Forelimb muscle (tissue), 1 donor: ENCODE measurements at regions not wholly inside any gene's neighbourhood (a gene's known extent, or its start where the extent isn't known, plus 50 kb on each side); places are given as distances from the start of the nearest gene placed in this dataset.
"Not testable (repeated sequence)": the region's sequence is repeated elsewhere in the genome, so short reads cannot be mapped to it uniquely, and the experiment has no call there.

ENCODE experiments used
- DNase-seq: peaks from one replicate; pipeline ENCODE4 v3.0.0-alpha.2; 2013; ENCODE audit warnings: low read depth

DNA sequence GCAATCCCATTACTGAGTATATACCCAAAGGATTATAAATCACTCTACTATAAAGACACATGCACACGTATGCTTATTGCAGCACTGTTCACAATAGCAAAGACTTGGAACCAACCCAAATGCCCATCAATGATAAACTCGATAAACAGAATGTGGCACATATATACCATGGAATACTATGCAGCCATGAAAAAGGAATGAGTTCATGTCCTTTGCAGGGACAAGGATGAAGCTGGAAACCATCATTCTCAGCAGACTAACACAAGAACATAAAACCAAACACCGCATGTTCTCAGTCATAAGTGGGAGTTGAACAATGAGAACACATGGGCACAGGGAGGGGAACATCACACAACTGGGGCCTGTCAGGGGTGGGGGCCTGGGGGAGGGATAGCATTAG lies 532.8 kb upstream of the AMOT start:
- DNase-seq: not testable (repeated sequence)

DNA sequence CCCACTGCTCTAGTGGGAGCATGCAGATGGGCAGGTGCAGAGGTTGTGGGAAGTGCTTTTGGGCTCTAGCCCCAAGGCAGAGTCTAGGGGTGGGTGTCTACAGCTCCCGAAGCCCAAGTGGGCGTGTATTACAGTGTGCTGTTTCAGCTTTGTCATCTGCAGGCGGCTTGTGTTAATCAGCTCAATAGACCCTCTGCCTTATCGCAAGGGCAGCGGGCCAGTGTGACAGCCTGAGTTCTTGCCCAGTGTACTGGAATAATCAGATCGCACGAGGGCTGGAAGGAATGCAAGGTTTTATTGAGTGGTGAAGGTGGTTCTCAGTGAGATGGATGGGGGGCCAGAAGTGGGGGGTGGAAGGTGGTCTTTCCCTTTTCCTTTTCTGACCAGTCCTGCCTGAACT lies 529.4 kb upstream of the AMOT start:
- DNase-seq: no peak

DNA sequence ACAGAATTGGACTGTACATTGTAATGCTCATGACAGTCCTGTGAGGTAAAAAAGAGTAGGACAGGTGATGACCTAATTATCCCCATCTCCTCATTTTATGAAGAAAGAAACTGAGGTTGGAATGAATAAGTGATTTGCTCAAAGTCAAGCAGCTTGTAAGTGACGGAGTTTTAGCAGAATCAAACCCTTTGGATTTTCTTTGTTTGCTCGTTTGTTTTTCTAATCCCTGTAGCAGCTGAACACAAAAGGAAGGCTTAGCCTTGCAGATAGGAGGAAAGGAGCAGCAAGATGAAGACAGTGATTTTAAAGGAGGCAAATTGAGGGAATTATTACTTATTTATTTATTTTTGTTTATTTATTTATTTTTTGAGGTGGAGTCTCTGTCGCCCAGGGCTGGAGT lies 528.4 kb upstream of the AMOT start:
- no peak for DNase-seq

DNA sequence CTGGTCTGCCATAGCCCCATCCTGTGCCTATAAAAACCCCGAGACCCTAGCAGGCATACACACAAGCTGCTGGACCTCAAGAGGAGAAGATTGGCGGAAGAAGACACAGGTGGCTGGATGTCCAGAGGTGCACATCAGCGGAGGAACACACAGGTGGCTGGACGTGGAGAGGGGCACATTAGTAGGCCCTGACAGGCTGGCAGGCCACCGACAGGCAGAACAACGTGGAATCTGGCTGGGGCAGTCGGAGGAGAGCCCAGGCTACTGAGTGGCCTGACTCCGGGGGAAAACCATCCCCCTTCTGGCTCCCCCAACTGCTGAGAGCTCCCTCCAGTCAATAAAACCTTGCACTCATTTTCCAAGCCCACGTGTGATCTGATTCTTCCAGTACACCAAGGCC lies 512.5 kb upstream of the AMOT start:
- no peak for DNase-seq

DNA sequence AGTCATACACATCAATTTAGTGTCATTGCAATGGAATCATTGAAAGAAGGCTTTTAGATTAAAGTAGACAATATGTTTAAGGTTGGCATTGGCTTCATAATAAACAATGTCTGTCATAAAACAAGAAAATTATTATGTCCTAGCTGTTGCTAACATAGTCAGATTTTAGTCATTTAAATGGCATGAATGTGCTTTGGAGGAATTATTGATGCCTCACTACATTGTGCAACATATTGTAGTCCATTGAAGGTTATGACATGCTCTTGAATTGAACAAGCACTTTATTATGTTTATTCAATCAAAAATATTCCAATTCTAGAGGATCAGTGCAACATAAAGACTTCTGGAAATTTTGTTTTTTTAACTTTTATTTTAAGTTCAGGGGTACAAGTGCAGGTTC lies 489.8 kb upstream of the AMOT start:
- no peak for DNase-seq

DNA sequence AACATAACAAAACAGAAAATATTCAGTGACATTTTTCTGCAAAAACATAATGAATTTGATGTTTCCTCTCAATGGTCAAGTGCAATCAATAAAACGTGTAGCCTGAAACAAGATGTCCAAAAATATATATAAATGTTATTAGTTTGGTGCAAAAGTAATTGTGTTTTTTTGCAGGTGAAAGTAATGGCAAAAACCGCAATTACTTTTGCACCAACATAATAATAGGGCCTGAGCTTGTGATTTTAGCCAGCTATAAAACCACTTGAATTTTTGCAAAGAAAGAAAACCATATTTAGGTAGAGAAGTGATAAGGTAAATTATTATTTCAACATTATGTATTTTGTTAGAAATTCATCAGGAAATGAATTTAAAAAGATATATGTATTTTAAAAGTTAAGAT lies 475.3 kb upstream of the AMOT start:
- no peak for DNase-seq

DNA sequence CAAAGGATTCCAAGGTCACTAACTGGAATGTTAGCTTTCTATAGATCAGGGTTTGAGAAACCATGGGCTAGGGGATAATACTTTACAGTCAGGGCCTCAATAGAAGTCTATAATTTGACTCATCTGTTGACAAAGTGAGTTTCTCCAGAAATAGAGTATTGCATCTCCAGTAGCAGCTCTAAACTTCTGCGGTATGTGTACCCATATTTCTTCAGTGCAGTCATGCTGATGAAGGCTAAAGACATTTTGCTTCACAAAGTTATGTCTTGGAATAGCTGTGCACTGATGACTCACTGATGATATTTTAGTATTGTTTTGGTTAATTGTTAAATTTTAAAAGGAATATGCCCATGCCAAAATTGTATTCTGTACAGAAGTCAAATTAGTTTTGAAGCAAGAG lies 464.9 kb upstream of the AMOT start:
- DNase-seq: no peak

DNA sequence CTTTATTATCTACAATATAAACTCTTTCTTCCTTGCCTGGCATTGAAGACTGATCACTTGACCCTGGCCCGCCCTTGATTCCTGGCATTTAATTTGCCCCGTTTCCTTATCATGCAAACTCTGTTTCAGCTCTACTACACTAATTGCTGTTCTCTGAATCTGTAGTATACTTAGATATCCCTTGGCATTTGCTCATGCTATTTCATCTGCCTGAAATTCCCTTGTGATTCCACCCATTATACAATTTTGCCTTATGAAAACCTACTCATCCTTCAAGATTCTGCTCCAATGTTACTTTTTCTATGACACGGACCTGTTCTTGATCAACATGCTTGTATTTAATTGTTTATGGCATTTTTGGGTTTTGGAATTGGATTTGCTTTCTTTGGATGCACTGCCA lies 459.9 kb upstream of the AMOT start:
- DNase-seq: no peak

DNA sequence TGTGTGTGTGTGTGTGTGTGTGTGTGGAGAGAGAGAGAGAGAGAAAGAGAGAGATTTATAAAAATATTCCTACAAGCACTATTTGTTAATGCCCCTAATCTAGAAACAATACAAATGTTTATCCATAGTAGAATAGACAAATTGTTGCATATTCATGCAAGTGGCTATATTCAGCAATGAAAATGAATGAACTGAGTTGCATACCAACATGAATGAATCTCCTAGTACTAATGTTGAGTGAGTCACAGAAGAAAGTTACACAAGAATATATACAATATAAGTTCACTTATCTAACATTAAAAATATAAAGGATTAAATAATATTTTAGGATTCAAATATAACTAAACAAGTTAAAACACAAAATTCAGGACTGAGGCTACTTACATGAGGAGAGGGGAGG lies 456.8 kb upstream of the AMOT start:
- no peak for DNase-seq

DNA sequence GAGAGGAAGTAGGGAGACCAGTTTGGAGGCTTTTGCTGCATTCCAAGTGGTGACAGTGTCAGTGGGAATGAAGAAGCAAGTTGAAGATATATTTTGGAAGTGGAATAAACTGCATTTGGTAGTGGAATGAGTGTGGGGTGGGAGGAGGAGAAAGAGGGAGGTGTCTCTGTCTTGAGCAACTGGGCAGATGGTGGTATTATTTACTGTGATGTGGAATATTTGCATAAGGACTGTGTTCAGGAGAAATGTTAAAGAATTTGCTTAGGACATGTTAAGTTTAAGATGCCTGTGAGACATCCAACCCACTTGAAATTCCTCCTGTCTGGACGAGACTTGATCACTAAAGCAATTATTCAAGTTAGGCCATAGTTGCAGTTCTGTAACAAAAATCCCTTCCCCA lies 448.9 kb upstream of the AMOT start:
- no peak for DNase-seq

DNA sequence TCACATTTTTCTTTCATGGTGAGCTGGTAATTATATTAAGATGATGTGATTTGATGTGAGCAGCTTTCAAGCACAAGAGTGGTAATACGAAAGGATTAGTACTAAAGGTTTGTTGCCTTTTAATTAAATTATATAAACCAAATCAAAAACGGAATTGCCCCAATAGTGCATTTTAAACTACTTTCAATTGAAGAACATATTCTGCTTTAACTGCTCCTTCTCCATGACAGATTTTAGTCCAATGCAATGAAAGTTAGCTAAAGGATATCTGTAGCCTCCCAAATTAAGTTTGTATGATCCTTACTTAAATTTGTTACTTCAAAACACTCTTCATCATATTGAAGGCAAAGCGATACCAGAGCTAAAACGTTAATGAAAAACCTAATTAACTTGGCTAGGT lies 447.1 kb upstream of the AMOT start:
- no peak for DNase-seq

DNA sequence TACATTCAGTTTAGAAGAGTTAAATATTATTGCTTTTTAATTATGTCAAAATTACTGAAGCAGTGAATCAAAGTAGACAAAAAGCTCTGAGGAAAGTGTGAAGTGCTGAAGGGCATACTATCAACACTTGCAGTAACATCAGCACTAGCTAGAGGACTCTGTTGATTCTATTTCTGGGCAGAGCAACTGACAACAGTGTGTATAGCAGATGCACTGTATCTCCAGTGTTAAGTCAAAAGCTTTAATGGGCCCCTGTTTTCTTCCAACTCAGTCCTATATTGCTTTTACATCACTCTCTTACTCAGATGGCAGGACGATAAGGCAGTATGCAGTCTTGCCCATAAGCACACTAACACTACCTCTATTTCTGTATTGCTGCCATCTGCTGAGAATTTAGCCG lies 435.2 kb upstream of the AMOT start:
- DNase-seq: no peak

DNA sequence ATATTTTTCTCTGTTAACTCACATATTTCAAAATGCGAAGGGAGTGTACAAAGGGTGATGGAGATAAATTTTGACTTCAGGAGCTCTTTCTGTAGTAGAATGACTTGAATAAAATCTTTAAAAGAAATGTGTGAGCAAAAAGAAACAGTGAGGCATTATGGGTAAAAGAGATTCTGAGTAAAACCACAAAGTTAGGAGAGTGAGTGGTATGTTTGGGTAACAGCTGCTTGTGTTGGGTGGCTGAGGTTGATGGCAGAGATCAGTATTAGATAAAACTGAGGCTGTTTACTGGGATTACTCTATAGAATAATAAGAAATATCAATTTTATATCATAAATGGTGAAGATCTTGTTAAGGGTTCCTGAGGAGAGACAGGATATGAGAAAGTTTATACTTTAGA lies 434.2 kb upstream of the AMOT start:
- no peak for DNase-seq

DNA sequence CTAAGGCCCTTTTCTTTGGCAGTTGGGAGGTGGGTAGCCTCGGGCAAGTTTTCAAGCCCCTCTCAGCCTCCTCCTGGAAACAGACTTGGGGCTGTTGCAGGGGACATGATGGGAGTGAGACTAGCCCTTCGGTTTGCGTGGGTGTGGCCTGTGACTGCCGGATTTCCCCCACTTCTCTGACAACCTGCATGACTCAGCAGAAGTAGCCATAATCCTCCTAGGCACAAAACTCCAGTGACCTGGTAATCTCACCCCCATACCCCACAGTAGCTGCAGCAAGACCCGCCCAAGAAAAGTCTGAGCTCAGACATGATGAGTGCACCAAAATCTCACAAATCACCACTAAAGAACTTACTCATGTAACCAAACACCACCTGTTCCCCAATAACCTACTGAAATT lies 433.7 kb upstream of the AMOT start:
- no peak for DNase-seq

DNA sequence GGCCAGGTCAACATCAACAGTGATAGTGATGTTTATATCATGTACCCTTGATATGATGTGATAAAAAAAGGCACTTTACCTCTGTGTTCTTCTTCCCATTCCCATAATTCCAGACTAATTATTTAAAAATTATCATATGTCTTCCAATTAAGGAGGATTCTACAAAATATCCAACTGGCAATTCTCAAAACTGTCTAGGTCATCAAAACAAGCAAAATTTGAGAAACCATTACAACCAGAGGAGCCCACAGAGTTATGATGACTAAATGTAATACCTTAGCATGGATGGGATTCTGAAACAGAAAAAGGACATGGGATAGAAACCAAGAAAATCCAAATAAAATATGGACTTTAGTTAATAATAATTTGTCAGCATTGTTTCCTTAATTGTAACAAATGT lies 428.6 kb upstream of the AMOT start:
- DNase-seq: no peak

DNA sequence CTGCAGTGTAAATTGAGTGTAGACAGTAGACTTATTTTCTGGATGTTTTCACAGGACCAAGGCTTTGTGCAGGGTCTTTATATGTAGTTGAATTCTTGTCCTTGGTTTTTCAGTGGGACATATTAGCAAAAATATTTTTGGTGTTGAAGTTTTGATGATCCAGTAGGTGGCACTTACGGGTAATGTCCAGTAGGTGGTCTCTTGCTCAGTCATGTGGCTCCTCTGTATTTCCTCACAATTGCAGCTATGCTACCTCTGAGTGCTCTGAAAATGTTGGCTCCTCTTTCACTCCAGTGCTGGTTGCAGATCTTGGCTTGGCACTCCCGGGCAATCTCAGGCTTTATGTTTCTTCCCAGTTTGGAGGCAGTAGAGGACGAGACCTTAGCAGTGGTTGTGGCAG lies 419.8 kb upstream of the AMOT start:
- no peak for DNase-seq

DNA sequence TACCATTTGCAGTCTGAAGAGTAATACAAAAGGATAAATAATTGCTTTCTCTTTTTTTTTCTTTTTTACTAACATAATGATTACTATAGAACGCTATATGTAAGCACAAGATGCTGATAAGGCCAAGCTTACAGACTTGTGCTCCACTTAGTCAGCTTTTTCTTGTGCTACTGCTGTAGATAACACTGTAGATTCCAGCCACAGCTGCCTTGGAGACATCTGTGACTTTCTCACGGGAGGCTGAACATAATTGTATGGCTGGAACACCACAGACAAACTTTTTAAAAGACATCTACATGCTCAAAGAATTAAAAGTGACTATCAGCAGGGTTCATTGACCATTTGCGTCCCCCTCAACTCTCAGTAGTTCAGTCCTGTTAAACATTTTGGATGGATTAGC lies 381.7 kb upstream of the AMOT start:
- no peak for DNase-seq

DNA sequence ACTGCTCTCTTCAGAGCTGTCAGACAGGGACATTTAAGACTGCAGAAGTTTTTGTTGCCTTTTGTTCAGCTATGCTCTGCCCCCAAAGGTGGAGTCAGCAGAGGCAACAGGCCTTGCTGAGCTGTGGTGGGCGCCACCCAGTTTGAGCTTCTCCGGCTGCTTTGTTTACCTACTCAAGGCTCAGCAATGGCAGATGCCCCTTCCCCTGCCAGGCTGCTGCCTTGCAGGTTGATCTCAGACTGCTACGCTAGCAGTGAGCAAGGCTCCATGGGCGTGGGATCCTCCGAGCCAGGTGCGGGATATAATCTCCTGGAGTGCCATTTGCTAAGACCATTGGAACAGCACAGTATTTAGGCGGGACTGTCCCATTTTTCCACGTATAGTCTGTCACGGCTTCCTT lies 371.4 kb upstream of the AMOT start:
- DNase-seq: no peak

DNA sequence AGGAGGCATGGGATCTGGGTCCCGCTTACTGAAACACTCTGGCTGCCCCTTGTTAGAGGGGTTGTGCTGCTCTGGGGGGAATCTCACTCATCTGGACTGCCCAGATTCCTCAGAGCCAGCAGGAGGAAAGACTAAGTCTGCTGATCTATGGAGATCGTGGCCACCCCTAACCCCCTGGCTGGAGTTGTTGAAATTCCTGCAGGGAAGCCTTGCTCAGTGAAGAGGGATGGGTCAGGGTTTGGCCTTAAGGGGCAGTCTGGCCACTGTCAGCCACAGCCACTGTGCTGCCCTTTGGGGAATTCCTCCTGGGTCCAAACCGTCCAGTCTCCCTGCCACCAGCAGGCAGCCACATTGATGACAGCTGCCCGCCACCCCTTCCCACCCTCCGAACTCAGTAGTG lies 362.0 kb upstream of the AMOT start:
- DNase-seq: no peak

DNA sequence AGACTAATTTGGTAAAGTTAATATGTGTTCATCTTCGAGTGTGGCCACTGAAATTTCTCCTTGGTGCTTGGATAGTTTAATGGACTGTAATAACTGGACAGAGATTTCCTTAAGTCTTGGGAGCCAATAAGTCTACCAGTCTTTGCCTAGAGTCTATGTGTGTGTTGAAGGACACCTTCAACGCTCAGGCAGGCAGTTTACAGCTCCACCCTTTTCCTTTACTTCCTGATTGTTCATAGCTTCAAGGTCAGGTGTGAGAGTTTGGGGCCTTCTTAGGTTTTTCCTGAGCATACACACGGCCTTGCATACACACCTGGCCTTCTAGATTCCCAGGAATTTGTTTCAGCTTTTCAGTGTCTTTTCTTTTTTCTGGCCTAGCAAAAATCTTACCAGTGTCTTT lies 355.3 kb upstream of the AMOT start:
- no peak for DNase-seq

DNA sequence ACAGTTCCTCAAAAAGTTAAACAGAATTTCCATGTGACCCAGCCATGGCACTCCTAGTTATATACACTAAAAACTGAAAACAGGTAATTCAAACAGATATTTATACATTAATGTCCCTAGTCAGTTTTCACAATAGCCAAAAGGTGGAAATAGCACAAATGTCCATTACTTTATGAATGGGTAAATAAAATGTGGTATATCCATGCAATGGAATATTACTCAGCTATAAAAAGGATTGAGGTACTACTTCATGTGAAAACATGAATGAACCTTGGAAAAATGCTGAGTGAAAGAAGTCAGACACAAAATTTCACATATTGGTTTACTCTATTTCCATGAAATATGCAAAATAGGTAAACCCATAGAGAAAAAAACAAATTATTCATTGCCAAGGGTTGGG lies 351.8 kb upstream of the AMOT start:
- DNase-seq: no peak

DNA sequence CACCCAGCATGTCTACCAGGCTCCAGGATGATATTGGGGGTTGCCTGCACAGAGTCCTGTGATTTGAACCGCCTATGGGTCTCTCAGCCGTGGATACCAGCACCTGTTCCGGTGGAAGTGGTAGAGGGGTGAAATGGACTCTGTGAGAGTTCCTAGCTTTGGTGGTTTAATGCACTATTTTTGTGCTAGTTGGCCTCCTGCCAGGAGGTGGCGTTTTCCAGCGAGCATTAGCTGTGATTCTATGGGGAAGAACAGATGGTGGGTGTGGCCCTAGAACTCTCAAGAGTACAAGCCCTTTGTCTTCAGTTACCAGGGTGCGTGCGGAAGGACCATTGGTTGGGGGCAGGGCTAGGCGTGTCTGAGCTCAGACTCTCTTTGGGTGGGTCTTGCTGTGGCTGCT lies 316.9 kb upstream of the AMOT start:
- no peak for DNase-seq

DNA sequence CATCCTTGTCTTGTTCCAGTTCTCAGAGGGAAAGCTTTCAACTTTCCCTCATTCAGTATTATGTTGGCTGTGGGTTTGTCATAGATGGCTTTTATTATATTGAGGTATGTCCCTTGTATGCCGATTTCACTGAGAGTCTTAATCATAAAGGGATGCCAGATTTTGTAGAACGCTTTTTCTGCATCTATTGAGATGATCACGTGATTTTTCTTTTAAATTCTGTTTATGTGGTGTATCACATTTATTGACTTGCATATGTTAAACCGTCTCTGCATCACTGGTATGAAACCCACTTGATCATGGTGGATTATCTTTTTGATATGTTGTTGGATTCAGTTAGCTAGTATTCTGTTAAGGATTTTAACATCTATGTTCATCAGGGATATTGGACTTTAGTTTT lies 313.7 kb upstream of the AMOT start:
- not testable (repeated sequence) for DNase-seq

DNA sequence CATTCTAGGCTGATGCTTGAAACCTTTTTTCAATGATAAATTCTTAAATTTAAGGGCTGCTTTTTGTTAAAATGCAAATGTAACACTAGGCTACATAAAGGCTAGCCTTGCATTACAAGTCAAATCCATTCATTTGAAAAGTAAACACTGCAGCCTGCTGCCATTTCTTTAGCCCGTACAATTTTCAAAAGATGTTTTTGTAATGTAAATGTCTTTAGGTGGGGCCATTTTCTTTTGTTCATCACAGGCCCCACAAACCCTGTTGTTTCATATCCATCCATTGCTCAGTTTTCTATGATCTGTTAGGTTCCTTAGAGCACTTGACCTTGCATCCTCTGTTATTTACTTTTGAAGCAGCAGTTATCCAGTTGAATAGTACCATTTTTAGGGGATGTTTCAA lies 296.2 kb upstream of the AMOT start:
- DNase-seq: no peak

DNA sequence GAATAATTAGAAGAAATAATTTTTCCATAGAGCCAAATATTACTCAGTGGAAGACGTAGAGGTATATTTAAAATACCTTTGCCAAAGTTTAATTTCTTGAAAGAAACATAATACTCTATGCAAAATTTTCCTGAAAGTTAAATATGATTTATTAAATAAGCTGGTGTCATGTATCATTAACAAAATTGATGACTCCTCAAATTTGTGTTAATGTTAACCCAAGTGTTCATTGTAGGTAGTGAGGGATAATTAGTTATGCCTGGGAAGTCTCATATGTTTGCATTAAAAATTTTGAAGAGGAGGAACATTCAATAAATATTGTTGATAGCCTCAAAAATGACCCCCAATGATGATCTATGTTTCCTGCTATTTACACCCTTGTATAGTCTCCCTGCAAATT lies 292.7 kb upstream of the AMOT start:
- no peak for DNase-seq
